SK-N-SH (cell line): ENCODE measurements at regions not wholly inside any gene's neighbourhood (a gene's known extent, or its start where the extent isn't known, plus 50 kb on each side); places are given as distances from the start of the nearest gene placed in this dataset.

ENCODE experiments used
- CTCF ChIA-PET: fragments of 300-600, 350-600 bp; formaldehyde crosslinking; extraction: SDS; loops from one replicate; lab custom pipeline; 2021; lab: Yijun Ruan, JAX
- POLR2A ChIA-PET: fragments of 350-600 bp; sonication (Branson Sonifier 250); formaldehyde crosslinking; extraction: SDS; loops from one replicate; lab custom pipeline; 2020; ENCODE audit warnings: antibody characterized with exemption, inconsistent platforms; lab: Yijun Ruan, JAX
- DNase-seq: peaks from one replicate; pipeline ENCODE4 v3.0.0; 2012
- H2AFZ ChIP-seq: fragments of 200-600 bp; sonication (generic); 2 replicates; pipeline ENCODE4 v1.8.1; 2016; ENCODE audit warnings: antibody characterized with exemption, mild to moderate bottlenecking, low read depth
- H3F3A ChIP-seq: fragments of 200-600 bp; sonication (generic); replicated peaks from 2 replicates; pipeline ENCODE3; 2016; ENCODE audit warnings: antibody characterized with exemption, mild to moderate bottlenecking; ENCODE audit not compliant: insufficient read depth
- H3K27ac ChIP-seq, 2 experiments: fragments of 200-500 bp in 1 of 2; fragments of 200-600 bp in 1 of 2; sonication (Bioruptor generic) in 1 of 2; sonication (generic), shearing (Covaris generic) in 1 of 2; 2 replicates each; pipeline versions ENCODE4 v1.5.1 to v1.6.1; 2014 to 2016; ENCODE audit warnings: low read depth in 2 of 2, inconsistent platforms in 1 of 2, low read length in 1 of 2, mild to moderate bottlenecking in 1 of 2, mixed read lengths in 1 of 2
- H3K27me3 ChIP-seq: fragments of 200-600 bp; sonication (generic), shearing (Covaris generic); 2 replicates; pipeline ENCODE4 v1.6.1; 2016; ENCODE audit warnings: mixed run types; ENCODE audit not compliant: insufficient read depth
- H3K36me3 ChIP-seq, 2 experiments: fragments of 200-500 bp in 1 of 2; fragments of 200-600 bp in 1 of 2; sonication (Bioruptor generic) in 1 of 2; sonication (generic) in 1 of 2; replicated peaks in 1 of 2; 2 replicates each; pipeline versions ENCODE3 to v1.5.1; 2014 to 2016; ENCODE audit warnings: low read length in 1 of 2, mild to moderate bottlenecking in 1 of 2; ENCODE audit not compliant: insufficient read depth in 2 of 2, control insufficient read depth in 1 of 2
- H3K4me1 ChIP-seq, 2 experiments: fragments of 200-500 bp in 1 of 2; fragments of 200-600 bp in 1 of 2; sonication (Bioruptor generic) in 1 of 2; sonication (generic), shearing (Covaris generic) in 1 of 2; 2 replicates each; pipeline versions ENCODE4 v1.5.1 to v1.6.1; 2014 to 2016; ENCODE audit warnings: low read depth in 1 of 2, low read length in 1 of 2, mixed run types in 1 of 2; ENCODE audit not compliant: insufficient read depth in 2 of 2, control insufficient read depth in 1 of 2
- H3K4me2 ChIP-seq: fragments of 200-600 bp; sonication (generic), shearing (Covaris generic); 2 replicates; pipeline ENCODE4 v1.6.1; 2017; ENCODE audit warnings: mixed run types
- H3K4me3 ChIP-seq, 2 experiments: fragments of 200-500 bp in 1 of 2; fragments of 200-600 bp in 1 of 2; sonication (Bioruptor generic) in 1 of 2; sonication (generic), shearing (Covaris generic) in 1 of 2; 2 replicates each; pipeline versions ENCODE4 v1.5.1 to v1.8.1; 2014 to 2016; ENCODE audit warnings: low read depth in 2 of 2, inconsistent platforms in 1 of 2, low read length in 1 of 2, mild to moderate bottlenecking in 1 of 2, mixed read lengths in 1 of 2, moderate library complexity in 1 of 2
- H3K79me2 ChIP-seq: fragments of 200-600 bp; sonication (generic); 2 replicates; pipeline ENCODE4 v1.8.1; 2017; ENCODE audit warnings: mild to moderate bottlenecking; ENCODE audit not compliant: insufficient read depth
- H3K9ac ChIP-seq: fragments of 200-600 bp; sonication (generic); 2 replicates; pipeline ENCODE4 v1.6.1; 2017; ENCODE audit warnings: mixed run types
- H3K9me2 ChIP-seq: fragments of 200-600 bp; sonication (generic); 2 replicates; pipeline ENCODE4 v1.6.1; 2017; ENCODE audit warnings: mixed run types
- H3K9me3 ChIP-seq: fragments of 200-600 bp; sonication (generic); 2 replicates; pipeline ENCODE4 v1.6.1; 2017; ENCODE audit warnings: mixed run types, mild to moderate bottlenecking, moderate library complexity
- H4K20me1 ChIP-seq: fragments of 200-600 bp; sonication (generic); 2 replicates; pipeline ENCODE4 v1.6.1; 2017; ENCODE audit warnings: mild to moderate bottlenecking, mixed run types; ENCODE audit not compliant: insufficient read depth
- CHD2 ChIP-seq: fragments of 150-350 bp; IDR thresholded peaks from 2 replicates; pipeline ENCODE4 v1.6.1; 2018; ENCODE audit warnings: low read length; ENCODE audit not compliant: partially characterized antibody
- EP300 ChIP-seq, 2 experiments: IDR thresholded peaks; 2 replicates each; pipeline versions ENCODE4 v1.4.0 to v1.6.1; 2012; ENCODE audit warnings: borderline replicate concordance in 1 of 2, low read depth in 1 of 2, low read length in 1 of 2
- EZH2phosphoT487 ChIP-seq: fragments of 200-600 bp; sonication (generic); IDR thresholded peaks from 2 replicates; pipeline ENCODE4 v1.6.1; 2017; ENCODE audit warnings: low read depth, mixed run types, mild to moderate bottlenecking, antibody characterized with exemption, moderate library complexity, borderline replicate concordance
- FOSL2 ChIP-seq: IDR thresholded peaks from 2 replicates; pipeline ENCODE4 v1.4.0; 2012; ENCODE audit warnings: low read depth, mild to moderate bottlenecking, moderate library complexity, borderline replicate concordance
- GABPA ChIP-seq: IDR thresholded peaks from 2 replicates; pipeline ENCODE4 v1.4.0; 2012; ENCODE audit warnings: low read depth, mild to moderate bottlenecking
- MAX ChIP-seq: IDR thresholded peaks from 2 replicates; pipeline ENCODE4 v1.4.0; 2012; ENCODE audit warnings: low read depth
- MEF2A ChIP-seq: IDR thresholded peaks from 2 replicates; pipeline ENCODE4 v1.4.0; 2012; ENCODE audit warnings: low read depth, borderline replicate concordance
- NRF1 ChIP-seq: IDR thresholded peaks from 2 replicates; pipeline ENCODE4 v1.6.1; 2012; ENCODE audit warnings: low read depth, mild to moderate bottlenecking, low read length
- PBX3 ChIP-seq: IDR thresholded peaks from 2 replicates; pipeline ENCODE4; 2012
- POLR2AphosphoS5 ChIP-seq: IDR thresholded peaks from 2 replicates; pipeline ENCODE4 v1.6.1; 2012; ENCODE audit warnings: low read depth, low read length
- RAD21 ChIP-seq: IDR thresholded peaks from 2 replicates; pipeline ENCODE4 v1.6.1; 2012; ENCODE audit warnings: mild to moderate bottlenecking, low read length
- RCOR1 ChIP-seq: fragments of 150-350 bp; IDR thresholded peaks from 2 replicates; pipeline ENCODE4 v1.6.1; 2017; ENCODE audit warnings: antibody characterized with exemption, low read length
- REST ChIP-seq: IDR thresholded peaks from 2 replicates; pipeline ENCODE4 v1.6.1; 2012; ENCODE audit warnings: mild to moderate bottlenecking, low read depth, low read length, moderate library complexity
- RXRA ChIP-seq: IDR thresholded peaks from 2 replicates; pipeline ENCODE4 v1.4.0; 2012; ENCODE audit warnings: low read depth, mild to moderate bottlenecking, borderline replicate concordance
- SIN3A ChIP-seq: IDR thresholded peaks from 2 replicates; pipeline ENCODE4 v1.6.1; 2012; ENCODE audit warnings: low read depth, mild to moderate bottlenecking, low read length, moderate library complexity, borderline replicate concordance
- TAF1 ChIP-seq: IDR thresholded peaks from 2 replicates; pipeline ENCODE4 v1.6.1; 2012; ENCODE audit warnings: low read depth, mild to moderate bottlenecking, low read length, moderate library complexity, borderline replicate concordance
- TCF12 ChIP-seq: IDR thresholded peaks from 2 replicates; pipeline ENCODE4 v1.4.0; 2012
- TEAD4 ChIP-seq: IDR thresholded peaks from 2 replicates; pipeline ENCODE4 v1.4.0; 2012; ENCODE audit warnings: mild to moderate bottlenecking, borderline replicate concordance; ENCODE audit not compliant: insufficient read depth
- YY1 ChIP-seq: IDR thresholded peaks from 2 replicates; pipeline ENCODE4 v1.4.0; 2012; ENCODE audit warnings: low read depth, mild to moderate bottlenecking
- ZBTB33 ChIP-seq: IDR thresholded peaks from 2 replicates; pipeline ENCODE4 v1.4.0; 2012; ENCODE audit warnings: low read depth, borderline replicate concordance
- WGBS: methylation state at CpG from one replicate; pipeline ENCODE4 v1.1.6; 2017; ENCODE audit warnings: low lambda C conversion rate; 5-methylcytosine and 5-hydroxymethylcytosine counted together

- CTCF ChIA-PET: no interaction called here
- Histone ChIP-seq H3K9ac (no peak overlapping the region), H3K9me2 (no peaks in the 10 kb centered on the region), H3F3A (no peaks in the 10 kb centered on the region), H3K36me3 (no peaks in the 10 kb centered on the region), H3K4me1 (no peaks in the 10 kb centered on the region), H3K4me2 (no peak overlapping the region), H3K4me3 (no peak overlapping the region), H3K27ac (no peak overlapping the region), H2AFZ (0 out of 2 replicates have a peak overlapping the region, but pooled peaks have one; percentile 35), H4K20me1 (no peaks in the 10 kb centered on the region), H3K79me2 (no peaks in the 10 kb centered on the region), H3K27me3 (no peaks in the 10 kb centered on the region), H3K9me3 (peaks cover 5% of the 10 kb centered on the region; the same call in 1 of the 2 replicates)
- POLR2A ChIA-PET: no interaction called here
- no peak for DNase-seq
- TF ChIP-seq YY1 (no peak), MEF2A (no peak), RCOR1 (no peak), RAD21 (no peak), TCF12 (no peak), POLR2AphosphoS5 (no peak), ZBTB33 (no peak)
- 55% methylated on average over 2 of the region's 2 CpGs for WGBS
Observed at GRCh38 chr10:55351431-55351830, 550.4 kb upstream of the PCDH15 start.

- Histone ChIP-seq H3K27me3 (no peaks in the 10 kb centered on the region), H4K20me1 (no peaks in the 10 kb centered on the region), H2AFZ (no peak overlapping the region), H3K4me1 (no peaks in the 10 kb centered on the region), H3K4me2 (no peak overlapping the region), H3K4me3 (no peak overlapping the region), H3K9ac (no peak overlapping the region), H3F3A (no peaks in the 10 kb centered on the region), H3K36me3 (no peaks in the 10 kb centered on the region), H3K79me2 (no peaks in the 10 kb centered on the region), H3K9me2 (no peaks in the 10 kb centered on the region), H3K9me3 (no peaks in the 10 kb centered on the region), H3K27ac (no peak overlapping the region)
- ChIA-PET POLR2A (no interaction called here), CTCF (interaction anchor here (1.2 kb wide), 1 partner anchor 36 kb away, joined by 3 read pairs; no protein-coding TSS in a partner anchor)
- no peak for DNase-seq
- TF ChIP-seq NRF1 (no peak), GABPA (no peak), EZH2phosphoT487 (no peak), YY1 (no peak), TCF12 (no peak), MEF2A (no peak), REST (no peak), CHD2 (no peak), RXRA (no peak), ZBTB33 (no peak), TAF1 (no peak), PBX3 (no peak), MAX (no peak), SIN3A (no peak), EP300 (IDR thresholded peaks at IDR 0.05; ENCODE audit: borderline replicate concordance in 1 of 2, low read depth in 1 of 2, low read length in 1 of 2) (no peak), TEAD4 (no peak), FOSL2 (no peak)
Observed at GRCh38 chr10:55348534-55348933, 547.5 kb upstream of the PCDH15 start.
